ENCODE measurements at regions not wholly inside any gene's neighbourhood (a gene's known extent, or its start where the extent isn't known, plus 50 kb on each side); places are given as distances from the start of the nearest gene placed in this dataset.

DNA sequence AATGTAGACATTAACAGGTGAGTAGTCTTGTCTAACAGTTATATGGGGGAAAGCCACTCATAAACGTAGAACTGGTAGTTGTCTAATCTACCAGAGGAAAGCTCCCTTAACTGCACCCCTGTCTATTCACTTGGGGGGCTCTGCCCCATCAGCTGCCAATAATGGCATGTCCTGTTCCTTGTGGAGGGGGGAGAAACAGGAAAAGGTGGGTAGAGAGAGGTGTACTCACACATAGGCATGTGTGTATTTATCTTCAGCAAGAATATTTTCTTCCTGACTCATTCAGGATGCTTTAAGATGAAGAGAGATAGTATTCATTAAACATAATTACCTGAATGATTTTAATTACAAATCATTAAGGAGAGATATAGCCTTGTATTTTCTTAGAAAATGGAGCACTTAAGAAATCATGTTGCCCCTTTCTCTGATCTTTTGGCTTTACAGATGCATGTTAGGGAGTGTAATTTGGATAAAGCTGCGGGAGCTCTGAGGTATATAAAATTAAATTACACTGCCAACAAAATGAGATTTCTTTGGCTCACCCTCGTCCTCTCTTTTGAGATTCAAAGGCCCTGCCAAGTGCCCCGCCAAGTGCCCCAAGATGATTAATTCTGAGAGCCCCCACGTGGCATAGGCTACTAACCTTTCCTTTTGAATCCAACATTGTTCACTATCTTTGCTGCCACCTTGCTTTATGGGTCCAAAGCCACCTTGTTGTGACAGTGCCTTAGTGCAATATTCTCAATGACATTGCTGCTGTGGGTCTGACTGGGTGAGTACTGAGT is 286.3 kb upstream of the LYPLAL1 start:
- TF ChIP-seq, protein P1, sequence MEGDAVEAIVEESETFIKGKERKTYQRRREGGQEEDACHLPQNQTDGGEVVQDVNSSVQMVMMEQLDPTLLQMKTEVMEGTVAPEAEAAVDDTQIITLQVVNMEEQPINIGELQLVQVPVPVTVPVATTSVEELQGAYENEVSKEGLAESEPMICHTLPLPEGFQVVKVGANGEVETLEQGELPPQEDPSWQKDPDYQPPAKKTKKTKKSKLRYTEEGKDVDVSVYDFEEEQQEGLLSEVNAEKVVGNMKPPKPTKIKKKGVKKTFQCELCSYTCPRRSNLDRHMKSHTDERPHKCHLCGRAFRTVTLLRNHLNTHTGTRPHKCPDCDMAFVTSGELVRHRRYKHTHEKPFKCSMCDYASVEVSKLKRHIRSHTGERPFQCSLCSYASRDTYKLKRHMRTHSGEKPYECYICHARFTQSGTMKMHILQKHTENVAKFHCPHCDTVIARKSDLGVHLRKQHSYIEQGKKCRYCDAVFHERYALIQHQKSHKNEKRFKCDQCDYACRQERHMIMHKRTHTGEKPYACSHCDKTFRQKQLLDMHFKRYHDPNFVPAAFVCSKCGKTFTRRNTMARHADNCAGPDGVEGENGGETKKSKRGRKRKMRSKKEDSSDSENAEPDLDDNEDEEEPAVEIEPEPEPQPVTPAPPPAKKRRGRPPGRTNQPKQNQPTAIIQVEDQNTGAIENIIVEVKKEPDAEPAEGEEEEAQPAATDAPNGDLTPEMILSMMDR (IDR thresholded peaks at IDR 0.05), result no peak
- TF ChIP-seq EP300 (IDR thresholded peaks at IDR 0.05), result no peak
- TF ChIP-seq POLR2A (IDR thresholded peaks at IDR 0.05), result no peak
- Histone ChIP-seq H3K27ac (no peak overlapping the region), H3K27me3 (no peaks in the 10 kb centered on the region), H3K9me3 (no peaks in the 10 kb centered on the region), H3K4me1 (ENCODE audit: insufficient read depth) (no peaks in the 10 kb centered on the region), H3K36me3 (no peaks in the 10 kb centered on the region), H3K4me3 (no peak overlapping the region)
- no peak for DNase-seq
- intact Hi-C loops (cut with DNase I), result no loop called here
- WGBS, 3 donors, result 81 to 92% (median 88%) methylated on average over 5 of the region's 5 CpGs

DNA sequence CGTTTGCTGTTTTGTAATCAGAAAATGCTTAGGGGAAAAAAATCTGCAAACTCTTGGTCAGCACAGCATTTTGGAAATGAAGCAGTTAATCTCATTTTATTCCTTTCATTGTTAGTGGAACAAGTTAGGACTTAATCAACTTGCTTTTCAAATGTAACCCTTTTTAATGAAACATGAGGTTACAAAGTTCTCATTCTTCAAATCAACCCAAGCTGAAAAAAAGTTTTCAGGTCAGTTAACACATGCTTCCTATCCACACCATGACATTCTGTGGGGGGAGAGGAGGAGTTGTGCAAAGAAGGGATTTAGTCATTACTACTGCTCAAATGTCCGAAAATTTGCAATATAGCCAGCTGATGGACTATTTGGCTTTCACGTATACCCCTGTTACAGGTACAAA is 283.2 kb upstream of the LYPLAL1 start:
- Histone ChIP-seq H3K27ac (no peak overlapping the region), H3K27me3 (no peaks in the 10 kb centered on the region), H3K4me3 (no peak overlapping the region), H3K36me3 (no peaks in the 10 kb centered on the region), H3K9me3 (no peaks in the 10 kb centered on the region), H3K4me1 (ENCODE audit: insufficient read depth) (no peaks in the 10 kb centered on the region)
- 83 to 88% (median 85%) methylated on average over 3 of the region's 3 CpGs for WGBS, 3 donors
- intact Hi-C loops (cut with DNase I), result no loop called here
- TF ChIP-seq, protein P1 (IDR thresholded peaks at IDR 0.05), result no peak
- TF ChIP-seq EP300 (IDR thresholded peaks at IDR 0.05), result no peak
- TF ChIP-seq POLR2A (IDR thresholded peaks at IDR 0.05), result no peak
- no peak for DNase-seq

DNA sequence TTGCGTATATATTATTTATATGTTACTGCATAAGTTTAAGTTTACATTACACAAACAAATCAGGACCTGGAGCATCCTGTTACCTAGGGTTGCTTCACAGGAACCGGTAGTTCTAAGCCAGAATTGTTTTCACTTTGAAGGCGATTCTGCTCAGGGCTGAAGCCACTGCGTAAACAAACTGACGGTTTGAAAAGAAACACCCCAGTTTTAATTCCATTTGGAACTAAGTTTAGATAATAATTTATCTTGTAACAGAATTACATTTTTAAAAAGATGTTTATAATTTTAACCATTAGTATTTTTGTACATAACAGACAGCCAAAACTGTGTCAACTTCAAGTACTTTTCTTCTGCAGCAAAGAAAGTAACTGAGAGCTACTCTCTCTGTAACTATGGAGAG is 282.1 kb upstream of the LYPLAL1 start:
- Histone ChIP-seq H3K27me3 (no peaks in the 10 kb centered on the region), H3K9me3 (no peaks in the 10 kb centered on the region), H3K4me1 (ENCODE audit: insufficient read depth) (no peaks in the 10 kb centered on the region), H3K36me3 (no peaks in the 10 kb centered on the region), H3K27ac (no peak overlapping the region), H3K4me3 (no peak overlapping the region)
- intact Hi-C loops (cut with DNase I), result no loop called here
- no peak for DNase-seq
- WGBS, 3 donors, result 37 to 47% (median 39%) methylated on average over 5 of the region's 5 CpGs
- TF ChIP-seq EP300 (IDR thresholded peaks at IDR 0.05) (no peak), POLR2A (IDR thresholded peaks at IDR 0.05) (no peak)
- TF ChIP-seq, protein P1 (IDR thresholded peaks at IDR 0.05), result no peak

DNA sequence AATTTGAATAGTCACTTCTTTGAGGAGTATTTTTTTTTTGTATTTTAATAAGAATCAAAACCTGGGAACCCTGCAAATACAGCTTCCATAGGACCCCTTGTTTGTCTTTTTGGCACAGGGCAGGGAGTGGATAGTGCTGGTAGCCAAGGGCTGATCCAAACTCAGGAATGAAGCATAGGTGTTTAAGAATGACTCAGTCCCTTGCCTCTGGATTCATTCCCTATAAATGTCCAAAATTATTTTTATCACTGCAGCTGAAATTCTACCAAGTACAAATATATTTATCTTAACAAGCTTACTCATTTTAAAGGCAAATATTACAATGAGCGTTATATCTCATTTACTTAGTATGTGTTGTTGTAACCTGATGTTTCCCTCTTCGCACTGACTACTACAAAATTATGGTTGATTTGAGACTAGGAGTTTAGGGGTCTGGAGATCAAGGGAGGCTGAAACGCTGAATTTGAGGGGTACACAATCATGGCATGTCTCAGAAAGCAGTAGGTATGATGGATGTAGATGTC is 278.6 kb upstream of the LYPLAL1 start:
- TF ChIP-seq EP300 (IDR thresholded peaks at IDR 0.05) (no peak), POLR2A (IDR thresholded peaks at IDR 0.05) (no peak)
- TF ChIP-seq, protein P1 (IDR thresholded peaks at IDR 0.05), result no peak
- Histone ChIP-seq H3K9me3 (no peaks in the 10 kb centered on the region), H3K4me1 (ENCODE audit: insufficient read depth) (no peaks in the 10 kb centered on the region), H3K27ac (no peak overlapping the region), H3K27me3 (no peaks in the 10 kb centered on the region), H3K4me3 (no peak overlapping the region), H3K36me3 (no peaks in the 10 kb centered on the region)
- no peak for DNase-seq
- intact Hi-C loops (cut with DNase I), result no loop called here
- 72 to 86% (median 83%) methylated on average over 3 of the region's 3 CpGs for WGBS, 3 donors

All from ovary (tissue), 7 donors.